DMS53 (cell line): ENCODE measurements at regions not wholly inside any gene's neighbourhood (a gene's known extent, or its start where the extent isn't known, plus 50 kb on each side); places are given as distances from the start of the nearest gene placed in this dataset.

Experiments used
- DNase-seq: peaks from one replicate; lab custom pipeline; 2025; lab: John Stamatoyannopoulos, UW

- DNase-seq = no peak
Measured at GRCh38 chr2:222351035-222351434, 52.2 kb upstream of the PAX3 start.

GRCh38 chr2:222352981-222353380 lies 54.2 kb upstream of the PAX3 start:
- DNase-seq = no peak

- no peak for DNase-seq
Measured at GRCh38 chr2:222353993-222354392, 55.2 kb upstream of the PAX3 start.

DNA sequence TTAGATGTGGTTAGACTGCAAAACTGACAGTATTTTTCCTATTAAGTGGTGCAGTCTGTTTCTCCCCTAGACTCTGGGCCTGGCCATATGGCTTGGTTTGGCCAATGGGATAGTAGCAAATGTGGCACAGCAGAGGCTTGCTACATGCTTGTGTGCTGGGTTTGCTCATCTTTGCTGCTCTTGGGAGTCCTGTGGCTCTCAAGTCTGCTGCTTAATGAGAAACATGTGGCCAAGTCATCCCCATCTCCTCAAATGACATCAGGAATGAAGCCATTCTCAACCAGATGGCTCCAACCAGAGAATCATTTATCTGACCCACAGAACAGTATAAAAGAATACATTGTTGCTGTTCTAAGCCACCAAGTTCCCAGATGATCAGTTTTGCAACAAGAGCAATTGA lies 57.1 kb upstream of the PAX3 start:
- DNase-seq = no peak

- no peak for DNase-seq
Measured at GRCh38 chr2:222357930-222358329, 59.1 kb upstream of the PAX3 start.

DNA sequence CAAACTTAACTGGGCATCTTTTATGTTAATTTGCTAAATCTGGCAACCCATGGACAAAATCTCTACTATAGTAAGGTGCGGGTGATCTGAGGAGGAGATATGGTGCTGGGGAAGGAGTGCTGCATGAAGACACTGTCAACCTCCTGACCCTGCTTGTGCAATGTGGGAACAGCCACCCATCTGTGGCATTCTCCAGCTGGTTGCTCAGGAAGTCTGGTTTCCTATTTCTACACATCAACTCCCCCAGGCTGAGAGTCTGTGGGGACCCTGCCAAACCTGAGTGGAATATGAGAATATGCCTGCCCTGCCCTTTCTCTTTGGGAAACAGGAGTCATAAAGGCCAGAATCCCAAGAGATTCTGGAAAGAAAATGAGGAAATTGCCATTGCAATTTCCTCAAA lies 60.1 kb upstream of the PAX3 start:
- DNase-seq = no peak

DNA sequence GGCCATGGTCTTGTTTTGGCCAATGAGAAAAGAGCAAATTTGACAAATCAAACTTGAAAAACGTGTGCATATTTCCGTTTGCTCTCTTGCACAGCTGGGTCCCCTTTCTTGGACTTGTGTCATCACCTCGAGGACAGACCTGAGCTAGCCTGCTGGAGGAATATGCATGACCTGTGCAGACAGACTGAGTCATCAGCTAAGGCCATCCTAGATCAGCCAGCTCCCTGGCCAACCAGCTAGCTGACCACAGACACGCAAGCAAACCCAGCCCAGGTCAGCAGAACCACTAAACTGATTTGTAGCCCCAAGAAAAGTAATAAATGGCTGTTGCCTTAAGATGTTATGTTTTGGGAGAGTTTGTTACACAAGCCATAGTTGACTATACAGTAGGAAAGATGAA lies 61.3 kb upstream of the PAX3 start:
- DNase-seq = no peak

DNA sequence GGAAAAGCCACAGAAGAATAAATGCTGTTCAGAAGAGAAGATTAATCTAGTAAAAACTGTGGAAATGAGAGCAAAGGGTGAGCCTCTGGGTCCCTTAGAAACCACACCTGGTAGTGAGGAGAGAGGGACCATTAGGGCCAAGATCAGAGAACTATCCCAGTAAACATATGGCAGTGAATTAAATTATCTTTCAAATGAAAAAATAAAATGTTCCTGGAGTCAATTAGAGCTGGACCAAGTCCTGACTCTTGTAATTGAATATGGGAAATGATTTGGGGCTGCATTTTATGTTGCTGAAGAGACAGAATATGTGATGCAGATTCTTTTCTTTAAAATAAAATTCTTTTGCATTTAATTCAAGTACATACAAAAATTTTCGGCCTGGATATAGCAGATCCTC lies 62.2 kb upstream of the PAX3 start:
- no peak for DNase-seq

DNA sequence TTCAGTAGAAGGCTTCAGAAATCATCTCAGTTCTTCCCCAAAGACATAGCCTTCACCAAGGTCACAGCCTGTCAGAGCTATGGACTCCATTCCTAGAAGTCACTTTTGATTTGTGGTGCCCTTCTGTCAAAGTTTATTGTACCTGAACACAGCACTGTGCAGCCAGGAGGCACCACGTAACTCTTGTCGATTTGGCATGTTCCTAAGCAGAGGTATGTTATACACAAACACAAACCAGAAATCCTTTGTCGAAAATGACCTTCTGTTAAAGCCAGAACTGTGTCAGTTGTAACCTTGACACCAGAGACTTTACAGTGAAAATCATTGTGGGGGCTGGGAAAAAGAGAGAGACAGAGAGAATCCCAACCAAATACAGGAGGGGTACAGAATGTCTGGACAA lies 62.6 kb upstream of the SGPP2 start:
- no peak for DNase-seq

DNA sequence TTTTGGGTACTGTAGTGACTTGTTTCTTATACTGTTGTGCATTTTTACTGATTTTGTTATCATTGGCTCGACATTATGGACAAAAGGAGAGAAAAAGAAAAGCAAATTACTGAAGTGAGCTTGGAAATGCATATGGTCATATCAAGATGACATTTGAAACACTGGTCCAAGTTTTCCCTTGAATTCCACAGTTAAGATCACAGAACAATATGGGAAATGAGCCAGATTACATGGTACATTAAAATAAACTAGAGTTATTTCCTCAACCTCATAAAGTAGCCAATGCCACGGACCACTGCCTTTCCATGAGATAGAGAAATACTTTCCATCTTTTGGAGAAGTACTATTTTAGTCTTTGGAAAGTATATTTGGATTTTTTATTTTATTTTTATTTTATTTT lies 62.0 kb upstream of the SGPP2 start:
- DNase-seq = no peak

DNA sequence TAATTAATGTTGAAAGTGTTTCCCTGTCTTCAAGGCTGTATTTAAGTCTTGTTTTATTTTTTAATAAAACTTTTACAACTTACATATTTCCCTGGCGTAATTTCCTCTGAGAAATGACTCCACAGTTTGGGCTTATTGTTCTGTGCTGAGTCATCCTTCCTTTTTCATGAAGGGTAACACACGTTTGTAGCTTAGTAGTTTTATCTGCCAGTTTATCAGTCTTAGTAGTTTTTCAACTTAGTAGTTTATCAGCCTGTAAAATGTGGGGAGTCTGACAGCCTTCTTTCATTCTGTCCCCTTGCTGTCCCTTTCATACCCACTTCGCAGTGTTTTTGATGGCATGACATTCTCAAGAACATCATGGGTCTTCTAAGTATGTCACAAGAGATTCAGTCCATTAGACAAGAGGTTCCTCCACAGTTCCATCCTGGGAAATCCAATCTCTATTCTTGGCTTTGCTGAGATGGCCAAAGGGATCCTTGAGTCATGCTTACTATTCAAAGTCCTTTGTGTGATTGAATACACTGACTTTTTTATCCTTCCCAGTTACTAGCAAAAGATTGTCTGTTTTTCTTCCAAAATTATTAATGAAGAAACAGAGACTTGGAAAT lies 60.0 kb upstream of the SGPP2 start:
- peak; percentile 5 for DNase-seq

DNA sequence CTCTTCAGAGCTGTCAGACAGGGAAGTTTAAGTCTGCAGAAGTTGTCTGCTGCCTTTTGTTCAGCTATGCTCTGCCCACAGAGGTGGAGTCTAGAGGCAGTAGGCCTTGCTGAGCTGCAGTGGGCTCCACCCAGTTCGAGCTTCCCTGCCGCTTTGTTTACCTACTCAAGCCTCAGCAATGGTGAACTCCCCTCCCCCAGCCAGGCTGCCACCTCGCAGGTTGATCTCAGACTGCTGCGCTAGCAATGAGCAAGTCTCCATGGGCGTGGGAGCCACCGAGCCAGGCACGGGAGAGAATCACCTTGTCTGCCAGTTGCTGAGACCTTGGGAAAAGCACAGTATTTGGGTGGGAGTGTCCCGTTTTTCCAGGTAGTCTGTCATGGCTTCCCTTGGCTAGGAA lies 56.1 kb upstream of the SGPP2 start:
- peak; percentile 71 for DNase-seq

DNA sequence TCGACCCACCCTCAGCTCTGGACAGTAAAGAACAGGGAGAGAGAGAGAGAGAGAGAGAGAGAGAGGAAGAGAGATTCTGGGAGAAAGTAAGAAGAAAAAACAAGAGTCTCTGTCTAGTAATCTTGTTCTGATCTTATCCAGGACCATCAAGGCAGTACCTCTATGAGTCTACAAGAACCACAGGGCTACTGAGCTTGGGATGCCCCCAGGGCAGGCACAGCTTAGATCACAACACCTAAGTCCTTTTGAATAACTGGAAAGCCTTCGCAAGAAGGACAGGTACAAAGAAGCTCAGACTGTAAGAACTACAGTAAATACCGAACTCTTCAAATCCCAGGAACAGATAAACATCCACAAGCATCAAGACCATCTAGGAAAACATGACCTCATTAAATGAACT lies 51.4 kb upstream of the SGPP2 start:
- DNase-seq = no peak
